CD4-positive, alpha-beta T cell treated with Interleukin-17A for 4 hours (primary cell): ENCODE measurements at regions not wholly inside any gene's neighbourhood (a gene's known extent, or its start where the extent isn't known, plus 50 kb on each side); places are given as distances from the start of the nearest gene placed in this dataset.
A peak's percentile ranks its signal among the peaks of the same experiment; 100 is the strongest.

Source experiments
- DNase-seq: peaks from one replicate; pipeline ENCODE4 v3.0.0-alpha.2; 2020; ENCODE audit warnings: mixed read lengths

DNA sequence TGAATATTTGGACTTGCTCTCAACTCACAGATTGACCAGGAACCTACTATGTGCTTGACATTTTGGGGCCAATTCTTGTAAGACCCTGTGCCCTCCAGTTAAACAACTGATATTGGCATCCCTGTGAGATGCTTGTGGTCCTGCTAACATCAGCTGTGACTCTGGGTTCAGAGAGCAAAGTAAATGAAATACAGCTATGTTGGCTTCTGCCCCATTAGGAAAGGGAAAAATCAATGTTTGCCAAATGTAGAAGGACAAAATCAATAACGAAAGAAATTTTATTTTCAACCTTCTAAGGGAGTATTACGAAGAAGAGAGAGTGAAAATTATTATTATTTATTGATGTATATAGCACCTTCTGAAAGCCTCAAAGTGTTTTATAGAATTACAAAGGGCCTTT, 266.9 kb upstream of the ARID1B start:
- DNase-seq, result no peak

- DNase-seq, result no peak
Observed at GRCh38 chr6:156509496-156509895, 267.7 kb upstream of the ARID1B start.

- DNase-seq, result peak; percentile 12
Observed at GRCh38 chr6:156508923-156509322, 268.3 kb upstream of the ARID1B start.

DNA sequence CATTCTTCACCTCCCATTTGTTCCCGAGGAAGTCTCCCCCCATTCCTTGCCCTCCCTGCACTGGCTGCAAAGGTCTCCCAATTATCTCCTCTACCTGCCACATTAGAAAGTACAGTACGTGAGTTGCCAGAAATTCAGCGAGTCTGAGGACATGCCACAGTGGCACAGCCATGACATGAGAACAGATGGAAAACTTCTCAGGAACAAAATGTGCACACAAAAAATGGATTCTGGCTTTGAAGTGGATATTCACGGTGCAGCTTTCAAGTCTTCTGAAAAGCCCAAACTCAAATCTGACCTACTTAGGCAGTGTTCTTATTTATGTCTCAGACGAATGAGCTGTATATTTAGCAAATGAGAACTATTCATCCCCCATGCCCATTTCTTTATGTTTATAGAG, 269.1 kb upstream of the ARID1B start:
- no peak for DNase-seq

GRCh38 chr6:156507656-156508055, 269.5 kb upstream of the ARID1B start:
- DNase-seq, result no peak

DNA sequence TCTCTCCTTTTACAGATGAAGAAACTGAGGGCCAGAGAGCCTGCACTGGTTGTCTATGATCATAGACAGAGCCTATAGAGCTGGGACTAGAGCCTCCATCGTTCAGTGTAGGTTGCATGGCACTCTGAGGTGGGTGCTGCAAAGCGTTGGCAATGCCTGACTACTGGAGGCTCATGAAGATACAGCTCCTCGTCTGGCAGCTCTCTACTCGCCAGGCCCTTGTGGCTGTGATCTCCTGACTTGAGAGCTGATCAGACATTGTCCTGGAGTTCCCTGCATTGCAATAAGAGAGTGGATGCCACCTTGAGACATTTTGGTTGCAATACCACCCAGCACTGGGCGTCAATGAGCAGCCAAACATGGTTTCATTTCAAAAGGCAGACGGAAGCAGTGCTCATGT, 270.1 kb upstream of the ARID1B start:
- no peak for DNase-seq

DNA sequence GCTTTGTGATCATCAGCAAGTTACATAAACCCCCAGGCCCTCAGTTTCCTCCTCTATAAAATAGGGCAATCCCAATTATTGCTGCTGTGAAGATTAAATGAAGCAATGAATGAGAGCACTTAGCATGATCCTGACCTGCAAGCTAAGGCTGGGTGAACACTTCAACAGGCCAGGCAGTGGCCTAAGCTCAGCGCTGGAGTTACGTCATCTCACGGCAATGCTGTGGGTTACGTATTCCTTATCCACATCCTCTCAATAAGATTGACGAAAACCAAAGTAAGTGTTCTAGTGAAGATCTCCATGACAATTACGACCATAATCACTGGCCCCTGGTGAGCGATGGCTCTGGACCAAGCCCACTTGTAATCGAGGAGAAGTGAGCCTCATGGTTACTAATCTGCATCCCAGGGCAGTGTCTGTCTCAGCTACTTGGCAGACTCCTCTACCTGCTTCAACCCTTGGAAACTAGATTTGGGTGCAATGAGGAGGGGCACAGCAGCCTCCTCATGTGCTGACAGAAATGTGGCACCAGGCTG, 274.1 kb upstream of the ARID1B start:
- no peak for DNase-seq

- no peak for DNase-seq
Observed at GRCh38 chr6:156497618-156498017, 279.6 kb upstream of the ARID1B start.

DNA sequence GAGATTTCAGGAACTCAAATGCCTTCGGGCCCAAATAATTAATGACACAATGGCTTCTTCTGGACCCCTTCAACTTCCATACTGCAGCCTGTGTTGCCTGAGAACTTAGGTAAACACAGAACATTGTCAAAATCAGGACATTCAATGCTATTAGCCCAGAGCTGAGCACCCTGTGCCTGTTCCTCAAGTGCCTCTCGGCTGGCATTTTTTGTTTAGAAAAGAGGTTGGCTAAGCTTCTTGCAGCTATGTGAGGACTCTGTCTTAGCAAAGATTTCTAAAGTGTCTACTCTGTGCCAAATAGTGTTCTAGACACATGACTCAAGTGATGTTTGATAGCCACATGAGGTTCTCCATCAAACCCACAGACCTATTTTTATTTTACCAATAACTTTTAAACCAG, 289.3 kb upstream of the ARID1B start:
- DNase-seq, result no peak

GRCh38 chr6:156485150-156485549, 292.0 kb upstream of the ARID1B start:
- no peak for DNase-seq

GRCh38 chr6:156474507-156475120, 302.6 kb upstream of the ARID1B start:
- DNase-seq, result no peak

GRCh38 chr6:156471000-156471399, 306.2 kb upstream of the ARID1B start:
- DNase-seq, result no peak

- no peak for DNase-seq
Observed at GRCh38 chr6:156464100-156464878, 312.9 kb upstream of the ARID1B start.

- no peak for DNase-seq
Observed at GRCh38 chr6:156461647-156462046, 315.5 kb upstream of the ARID1B start.

DNA sequence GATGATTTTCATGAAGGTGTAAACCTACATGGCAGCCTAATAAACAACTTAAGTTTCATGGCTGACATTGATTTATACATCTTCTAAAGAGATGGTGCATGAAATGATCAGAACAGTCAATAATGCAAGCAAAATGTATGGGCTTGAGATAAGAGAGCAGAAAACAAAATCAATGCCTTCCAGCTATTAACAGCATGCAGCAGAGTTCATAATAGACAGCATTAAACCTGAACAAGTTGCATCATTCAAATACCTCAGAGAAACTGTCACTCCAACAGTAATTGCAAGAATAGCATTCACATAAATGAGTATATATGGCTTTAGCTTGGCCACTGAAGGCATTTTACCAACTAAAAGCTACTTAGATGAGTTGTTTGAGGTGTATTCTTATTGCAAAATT, 319.6 kb upstream of the ARID1B start:
- DNase-seq, result no peak

DNA sequence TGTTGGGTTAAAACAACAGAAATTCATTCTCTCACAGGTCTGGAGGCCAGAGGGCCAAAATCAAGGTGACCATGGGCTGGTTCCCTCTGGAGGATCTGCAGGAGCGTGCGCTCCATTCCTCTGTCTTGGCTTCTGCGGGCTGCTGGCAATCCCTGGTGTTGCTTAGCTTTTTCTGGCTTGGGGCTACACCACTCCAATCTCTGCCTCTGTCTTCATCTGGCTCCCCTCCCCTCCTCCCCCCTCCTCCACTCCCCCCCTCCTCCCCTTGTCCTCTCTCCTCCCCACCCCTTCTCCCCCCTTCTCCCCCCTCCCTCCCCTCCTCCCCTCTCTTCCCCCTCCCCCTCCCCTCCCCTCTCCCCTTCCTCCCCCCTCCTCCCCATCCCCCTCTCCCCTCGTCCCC, 321.3 kb upstream of the ARID1B start:
- DNase-seq, result no peak

DNA sequence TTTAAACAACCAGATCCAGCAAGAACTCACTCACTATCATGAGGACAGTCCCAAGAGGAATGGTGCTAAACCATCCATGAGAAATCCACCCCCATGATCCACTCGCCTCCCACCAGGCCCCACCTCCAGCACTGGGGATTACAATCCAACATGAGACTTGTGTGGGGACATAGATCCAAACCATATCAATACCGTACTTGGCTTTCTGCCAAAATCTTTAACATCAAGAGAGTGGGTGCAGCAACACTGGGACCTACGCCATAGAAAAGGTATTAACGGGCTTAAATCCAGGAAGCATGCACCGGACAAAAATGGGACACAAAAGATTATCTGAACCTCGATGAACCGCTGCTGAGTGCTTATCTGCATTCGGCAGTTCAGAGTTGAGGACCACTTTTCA, 322.3 kb upstream of the ARID1B start:
- no peak for DNase-seq

DNA sequence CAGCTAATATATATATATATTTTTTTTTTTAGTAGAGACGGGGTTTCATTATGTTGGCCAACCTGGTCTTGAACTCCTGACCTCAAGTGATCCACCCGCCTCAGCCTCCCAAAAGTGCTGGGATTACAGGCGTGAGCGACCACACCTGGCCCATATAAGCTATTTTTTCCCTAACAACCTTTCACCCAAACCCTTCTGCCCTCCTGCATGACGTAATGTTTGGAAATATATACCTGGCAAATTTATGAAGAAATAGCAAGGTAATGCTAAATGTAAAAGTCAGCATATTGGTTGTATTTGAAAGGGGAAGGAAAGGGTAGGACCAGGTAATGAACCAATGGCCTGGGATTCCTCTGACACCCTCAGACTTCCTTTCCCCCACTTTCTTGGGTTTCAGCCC, 325.5 kb upstream of the ARID1B start:
- DNase-seq, result no peak

DNA sequence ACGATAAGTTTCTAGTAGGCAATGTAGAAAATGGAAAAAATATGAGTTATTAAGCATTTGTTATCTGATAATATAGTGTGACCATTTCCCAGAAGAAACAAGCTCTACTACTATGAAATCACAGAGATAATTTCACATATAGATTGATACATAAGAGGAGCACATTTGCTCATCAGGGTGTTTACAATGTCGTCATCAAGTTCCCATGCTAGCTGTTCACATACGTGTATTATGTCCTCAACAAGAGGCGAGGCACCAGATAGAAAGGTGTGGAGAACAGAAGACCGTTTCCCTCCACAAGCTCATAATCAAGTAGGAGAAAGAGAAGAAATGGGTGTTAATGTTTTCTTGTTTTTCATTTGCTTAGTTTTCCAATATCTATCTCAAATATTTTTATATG, 326.1 kb upstream of the ARID1B start:
- DNase-seq, result no peak

- no peak for DNase-seq
Observed at GRCh38 chr6:156450421-156450820, 326.8 kb upstream of the ARID1B start.

GRCh38 chr6:156449569-156449968, 327.6 kb upstream of the ARID1B start:
- DNase-seq, result no peak

DNA sequence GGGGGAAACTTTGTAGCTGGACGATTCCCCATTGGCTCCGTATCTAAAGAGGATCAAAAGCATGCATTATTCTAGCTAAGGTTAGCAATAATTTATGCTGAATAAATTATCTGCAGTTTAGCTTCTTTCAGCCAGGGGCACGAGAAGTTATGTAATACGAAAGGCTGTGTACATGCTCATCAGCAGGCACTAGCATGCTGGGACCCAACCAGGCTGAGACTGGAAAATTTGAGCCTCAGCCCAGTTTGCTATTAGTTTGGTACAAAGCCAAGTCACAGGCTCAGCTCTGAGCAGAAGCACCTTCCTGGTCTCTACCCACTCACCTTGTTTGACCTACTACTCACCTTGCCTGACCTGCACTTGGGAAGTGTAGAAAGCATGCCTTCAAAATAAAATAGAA, 328.1 kb upstream of the ARID1B start:
- DNase-seq, result no peak

DNA sequence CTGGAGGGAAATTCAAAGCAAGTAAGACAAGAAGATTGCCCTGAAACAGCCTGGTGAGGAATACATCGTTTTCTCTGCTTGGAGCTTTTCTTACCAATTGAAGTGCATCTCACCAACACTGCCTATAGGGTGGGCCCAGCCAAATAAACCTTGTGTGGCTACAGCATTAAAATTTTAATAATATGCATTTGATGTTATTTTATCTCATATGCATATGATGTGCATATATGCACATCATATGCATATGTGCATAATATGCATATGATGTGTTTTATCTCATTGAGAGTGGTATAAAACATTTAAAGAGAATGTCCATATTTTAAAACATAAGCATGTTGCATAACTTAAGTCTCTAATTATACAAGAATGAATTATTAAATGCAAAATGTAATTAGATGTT, 328.6 kb upstream of the ARID1B start:
- no peak for DNase-seq

GRCh38 chr6:156440688-156441087, 336.5 kb upstream of the ARID1B start:
- DNase-seq, result no peak
